A549 (cell line): ENCODE measurements at regions not wholly inside any gene's neighbourhood (a gene's known extent, or its start where the extent isn't known, plus 50 kb on each side); places are given as distances from the start of the nearest gene placed in this dataset.

Experiments
- ATAC-seq, 2 experiments: fragments of 200-7000 bp in 1 of 2; fragments of >200 bp in 1 of 2; cut with Nextera tagmentation in 1 of 2; cut with Tn5 transposase in 1 of 2; 3 replicates each; pipeline versions ENCODE4 v1.8.0 to v1.9.1; 2018 to 2020; ENCODE audit warnings: mild to moderate bottlenecking in 1 of 2, moderate library complexity in 1 of 2
- CTCF ChIA-PET: fragments of 300-600 bp; sonication (Branson Sonifier 250); formaldehyde crosslinking; extraction: SDS; loops from one replicate; lab custom pipeline; 2021; ENCODE audit warnings: antibody characterized with exemption, inconsistent platforms; lab: Yijun Ruan, JAX
- POLR2A ChIA-PET: fragments of 350-600 bp; formaldehyde crosslinking; extraction: SDS; loops from one replicate; lab custom pipeline; 2021; ENCODE audit warnings: antibody characterized with exemption, inconsistent platforms; lab: Yijun Ruan, JAX
- DNase-seq, 2 experiments: peaks; one replicate each; pipeline versions ENCODE4 v3.0.0 to v3.0.0-alpha.2; 2011 to 2016; ENCODE audit warnings: low read depth in 1 of 2, low spot score in 1 of 2
- FAIRE-seq: peaks from 2 replicates; lab custom pipeline; 2011; peaks lifted over from hg19 to GRCh38; lab: Jason Lieb, UNC
- H3K27ac ChIP-seq, 2 experiments: fragments of >200 bp; sonication (Bioruptor Twin); formaldehyde crosslinking; 3 replicates each; pipeline ENCODE4 v1.5.1; 2016 to 2017
- H3K4me1 ChIP-seq: fragments of >200 bp; sonication (Bioruptor Twin); formaldehyde crosslinking; 3 replicates; pipeline ENCODE4 v1.6.1; 2016
- H3K4me2 ChIP-seq: fragments of >200 bp; sonication (Bioruptor Twin); formaldehyde crosslinking; 3 replicates; pipeline ENCODE4 v1.6.1; 2016
- H3K4me3 ChIP-seq: fragments of >200 bp; sonication (Bioruptor Twin); formaldehyde crosslinking; 3 replicates; pipeline ENCODE4 v1.5.1; 2016
- H3K9me3 ChIP-seq: fragments of >200 bp; sonication (Bioruptor Twin); formaldehyde crosslinking; 3 replicates; pipeline ENCODE4 v1.6.1; 2016
- ATOH8 ChIP-seq: fragments of 250-450 bp; sonication (Bioruptor Pico); IDR thresholded peaks from 2 replicates; pipeline ENCODE4 v1.5.0; 2020; ENCODE audit warnings: low read depth, mild to moderate bottlenecking, moderate library complexity
- CBX8 ChIP-seq: fragments of 200-600 bp; sonication (generic); IDR thresholded peaks from 2 replicates; pipeline ENCODE4 v1.6.1; 2016
- CEBPB ChIP-seq, 2 experiments: fragments of >200 bp in 1 of 2; sonication (Bioruptor Twin) in 1 of 2; formaldehyde crosslinking in 1 of 2; IDR thresholded peaks; 2 replicates each; pipeline ENCODE4 v1.6.1; 2012 to 2016
- CHD2 ChIP-seq: fragments of 150-350 bp; IDR thresholded peaks from 2 replicates; pipeline ENCODE4 v1.6.1; 2014; ENCODE audit warnings: low read length; ENCODE audit not compliant: partially characterized antibody
- CHD4 ChIP-seq: fragments of 200-600 bp; sonication (generic); IDR thresholded peaks from 2 replicates; pipeline ENCODE4 v1.6.1; 2016; ENCODE audit warnings: antibody characterized with exemption, mild to moderate bottlenecking, borderline replicate concordance
- E2F6 ChIP-seq: IDR thresholded peaks from 2 replicates; pipeline ENCODE4 v1.6.1; 2012; ENCODE audit warnings: low read depth, borderline replicate concordance
- ESRRA ChIP-seq: fragments of 150-350 bp; IDR thresholded peaks from 2 replicates; pipeline ENCODE4 v1.6.1; 2014; ENCODE audit warnings: mild to moderate bottlenecking, low read length, borderline replicate concordance
- FOSB ChIP-seq: fragments of 250-450 bp; sonication (Bioruptor Pico); IDR thresholded peaks from 2 replicates; pipeline ENCODE4 v1.5.0; 2020; ENCODE audit warnings: mild to moderate bottlenecking, moderate library complexity
- FOXS1 ChIP-seq: fragments of 250-450 bp; sonication (Bioruptor Pico); IDR thresholded peaks from 2 replicates; pipeline ENCODE4 v1.5.0; 2020; ENCODE audit warnings: mild to moderate bottlenecking, moderate library complexity
- HDAC2 ChIP-seq: fragments of 200-600 bp; sonication (generic); IDR thresholded peaks from 2 replicates; pipeline ENCODE4 v1.6.1; 2016
- HOXB5 ChIP-seq: fragments of 250-450 bp; sonication (Bioruptor Pico); IDR thresholded peaks from 2 replicates; pipeline ENCODE4 v1.5.0; 2020; ENCODE audit warnings: mild to moderate bottlenecking, moderate library complexity
- JUN ChIP-seq, 2 experiments: fragments of >200 bp; sonication (Bioruptor Twin); formaldehyde crosslinking; IDR thresholded peaks; 2 replicates in 1 of 2; 3 replicates in 1 of 2; pipeline ENCODE4 v1.6.1; 2016 to 2017
- MAFK ChIP-seq: fragments of 450-650 bp; IDR thresholded peaks from 2 replicates; pipeline ENCODE4 v1.6.1; 2014; ENCODE audit not compliant: partially characterized antibody
- MYC ChIP-seq: IDR thresholded peaks from 2 replicates; pipeline ENCODE4 v1.6.1; 2012; ENCODE audit warnings: mild to moderate bottlenecking, inconsistent platforms, low read length, improper control_type of control experiment, borderline replicate concordance
- NR3C1 ChIP-seq: fragments of >200 bp; sonication (Bioruptor Twin); formaldehyde crosslinking; IDR thresholded peaks from 3 replicates; pipeline ENCODE4 v1.6.1; 2017
- PBX3 ChIP-seq: IDR thresholded peaks from 2 replicates; pipeline ENCODE4 v1.6.1; 2012
- POLR2A ChIP-seq: IDR thresholded peaks from 2 replicates; pipeline ENCODE4 v1.6.1; 2012; ENCODE audit warnings: mild to moderate bottlenecking, low read length
- RARB ChIP-seq: fragments of 250-450 bp; sonication (Bioruptor Pico); IDR thresholded peaks from 2 replicates; pipeline ENCODE4 v1.8.0; 2021; ENCODE audit warnings: mild to moderate bottlenecking, moderate library complexity
- RCOR1 ChIP-seq: fragments of 150-350 bp; IDR thresholded peaks from 2 replicates; pipeline ENCODE4 v1.6.1; 2014; ENCODE audit warnings: antibody characterized with exemption, low read length, low read depth
- RNF2 ChIP-seq: fragments of 200-600 bp; sonication (generic); IDR thresholded peaks from 2 replicates; pipeline ENCODE4 v1.6.1; 2016; ENCODE audit warnings: low read depth, mild to moderate bottlenecking, antibody characterized with exemption, moderate library complexity, borderline replicate concordance
- ZFP36 ChIP-seq: fragments of 450-650 bp; IDR thresholded peaks from 2 replicates; pipeline ENCODE4 v1.6.1; 2014; ENCODE audit warnings: borderline replicate concordance; ENCODE audit not compliant: partially characterized antibody
- ZNF302 ChIP-seq: fragments of 250-450 bp; sonication (Bioruptor Pico); IDR thresholded peaks from 2 replicates; pipeline ENCODE4 v1.9.0; 2021; ENCODE audit warnings: inconsistent platforms, mild to moderate bottlenecking, moderate library complexity
- WGBS: methylation state at CpG from one replicate; pipeline ENCODE4 v1.1.6; 2017; ENCODE audit errors: missing lambda C conversion rate; 5-methylcytosine and 5-hydroxymethylcytosine counted together
- TF ChIP-seq, protein P1 (sequence below): fragments of >200 bp; sonication (Bioruptor Twin); formaldehyde crosslinking; IDR thresholded peaks from 2 replicates; pipeline ENCODE4 v1.6.1; 2016
- TF ChIP-seq, protein P2 (sequence below): fragments of 200-600 bp; sonication (generic); IDR thresholded peaks from 2 replicates; pipeline ENCODE4 v1.6.1; 2016; ENCODE audit warnings: antibody characterized with exemption, mild to moderate bottlenecking, moderate library complexity

GRCh38 chr12:63313139-63313538 lies 162.1 kb upstream of the AVPR1A start:
- Histone ChIP-seq H3K4me1 (no peaks in the 10 kb centered on the region), H3K4me2 (no peak overlapping the region), H3K9me3 (no peaks in the 10 kb centered on the region), H3K4me3 (no peak overlapping the region), H3K27ac (no peak overlapping the region)
- POLR2A ChIA-PET = no interaction called here
- DNase-seq = no peak
- 64% methylated on average over 3 of the region's 3 CpGs for WGBS
- ATAC-seq = no peak
- CTCF ChIA-PET = interaction anchor here (0.6 kb wide), 1 partner anchor 512 kb away, joined by 4 read pairs; no protein-coding TSS in a partner anchor
- TF ChIP-seq FOSB (CRISPR knock-in tag) (no peak), JUN (IDR thresholded peaks at IDR 0.05) (no peak), CBX8 (no peak), ZNF302 (CRISPR knock-in tag) (no peak), NR3C1 (no peak), CHD2 (no peak), E2F6 (no peak)
- TF ChIP-seq, protein P1, sequence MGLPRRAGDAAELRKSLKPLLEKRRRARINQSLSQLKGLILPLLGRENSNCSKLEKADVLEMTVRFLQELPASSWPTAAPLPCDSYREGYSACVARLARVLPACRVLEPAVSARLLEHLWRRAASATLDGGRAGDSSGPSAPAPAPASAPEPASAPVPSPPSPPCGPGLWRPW = no peak
- no peak for FAIRE-seq

GRCh38 chr12:63308671-63309070 lies 157.7 kb upstream of the AVPR1A start:
- Histone ChIP-seq H3K27ac (no peak overlapping the region), H3K4me2 (0 out of 3 replicates have a peak overlapping the region, but pooled peaks have one; percentile 21), H3K9me3 (no peaks in the 10 kb centered on the region), H3K4me1 (no peaks in the 10 kb centered on the region), H3K4me3 (no peak overlapping the region)
- TF ChIP-seq ESRRA (no peak), CEBPB (IDR thresholded peaks at IDR 0.05) (no peak), FOXS1 (CRISPR knock-in tag) (no peak), RNF2 (no peak), HOXB5 (CRISPR knock-in tag) (no peak), POLR2A (no peak), ATOH8 (CRISPR knock-in tag) (no peak), RARB (CRISPR knock-in tag) (no peak), JUN (IDR thresholded peaks at IDR 0.05) (no peak), MAFK (no peak)
- FAIRE-seq (no peak), DNase-seq (no peak), ATAC-seq (no peak; a peak in 1 of 6 replicates)
- POLR2A ChIA-PET = no interaction called here
- WGBS = 20% methylated on average over 3 of the region's 3 CpGs
- CTCF ChIA-PET = interaction anchor here (1.4 kb wide), 1 partner anchor 11 kb away, joined by 4 read pairs; no protein-coding TSS in a partner anchor

GRCh38 chr12:63307849-63308248 lies 156.8 kb upstream of the AVPR1A start:
- Histone ChIP-seq H3K4me2 (no peak overlapping the region), H3K4me3 (no peak overlapping the region), H3K27ac (no peak overlapping the region), H3K9me3 (no peaks in the 10 kb centered on the region)
- FAIRE-seq = no peak
- ATAC-seq = no peak
- DNase-seq = no peak
- TF ChIP-seq HDAC2 (no peak), ATOH8 (CRISPR knock-in tag) (no peak), MYC (no peak), JUN (IDR thresholded peaks at IDR 0.05) (no peak), PBX3 (no peak), ZFP36 (no peak), MAFK (no peak), FOXS1 (CRISPR knock-in tag) (no peak), CHD4 (no peak), NR3C1 (no peak), RCOR1 (no peak), CEBPB (IDR thresholded peaks at IDR 0.05) (no peak)
- TF ChIP-seq, protein P2, sequence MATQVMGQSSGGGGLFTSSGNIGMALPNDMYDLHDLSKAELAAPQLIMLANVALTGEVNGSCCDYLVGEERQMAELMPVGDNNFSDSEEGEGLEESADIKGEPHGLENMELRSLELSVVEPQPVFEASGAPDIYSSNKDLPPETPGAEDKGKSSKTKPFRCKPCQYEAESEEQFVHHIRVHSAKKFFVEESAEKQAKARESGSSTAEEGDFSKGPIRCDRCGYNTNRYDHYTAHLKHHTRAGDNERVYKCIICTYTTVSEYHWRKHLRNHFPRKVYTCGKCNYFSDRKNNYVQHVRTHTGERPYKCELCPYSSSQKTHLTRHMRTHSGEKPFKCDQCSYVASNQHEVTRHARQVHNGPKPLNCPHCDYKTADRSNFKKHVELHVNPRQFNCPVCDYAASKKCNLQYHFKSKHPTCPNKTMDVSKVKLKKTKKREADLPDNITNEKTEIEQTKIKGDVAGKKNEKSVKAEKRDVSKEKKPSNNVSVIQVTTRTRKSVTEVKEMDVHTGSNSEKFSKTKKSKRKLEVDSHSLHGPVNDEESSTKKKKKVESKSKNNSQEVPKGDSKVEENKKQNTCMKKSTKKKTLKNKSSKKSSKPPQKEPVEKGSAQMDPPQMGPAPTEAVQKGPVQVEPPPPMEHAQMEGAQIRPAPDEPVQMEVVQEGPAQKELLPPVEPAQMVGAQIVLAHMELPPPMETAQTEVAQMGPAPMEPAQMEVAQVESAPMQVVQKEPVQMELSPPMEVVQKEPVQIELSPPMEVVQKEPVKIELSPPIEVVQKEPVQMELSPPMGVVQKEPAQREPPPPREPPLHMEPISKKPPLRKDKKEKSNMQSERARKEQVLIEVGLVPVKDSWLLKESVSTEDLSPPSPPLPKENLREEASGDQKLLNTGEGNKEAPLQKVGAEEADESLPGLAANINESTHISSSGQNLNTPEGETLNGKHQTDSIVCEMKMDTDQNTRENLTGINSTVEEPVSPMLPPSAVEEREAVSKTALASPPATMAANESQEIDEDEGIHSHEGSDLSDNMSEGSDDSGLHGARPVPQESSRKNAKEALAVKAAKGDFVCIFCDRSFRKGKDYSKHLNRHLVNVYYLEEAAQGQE = no peak
- TF ChIP-seq, all 56 proteins: peak for 0
- CTCF ChIA-PET = interaction anchor here (1.2 to 1.4 kb wide), 2 partner anchors 10 to 25 kb away, joined by 3 to 4 read pairs; no protein-coding TSS in a partner anchor
- POLR2A ChIA-PET = no interaction called here
- no peaks in the 10 kb centered on the region for H3K4me1 ChIP-seq
- 88% methylated on average over 8 of the region's 8 CpGs for WGBS
